ENCODE measurements at regions not wholly inside any gene's neighbourhood (a gene's known extent, or its start where the extent isn't known, plus 50 kb on each side); places are given as distances from the start of the nearest gene placed in this dataset.

GRCh38 chr13:34107806-34108205 is 289.9 kb downstream of the RFC3 start:
- intact Hi-C loops (cut with micrococcal nuclease): no loop called here

- intact Hi-C loops (cut with micrococcal nuclease): no loop called here
Measured at GRCh38 chr13:34108410-34108809, 290.5 kb downstream of the RFC3 start.

- intact Hi-C loops (cut with micrococcal nuclease): no loop called here
Measured at GRCh38 chr13:34114581-34114980, 296.6 kb downstream of the RFC3 start.

- intact Hi-C loops (cut with micrococcal nuclease): no loop called here
Measured at GRCh38 chr13:34116651-34117050, 298.7 kb downstream of the RFC3 start.

- intact Hi-C loops (cut with micrococcal nuclease): no loop called here
Measured at GRCh38 chr13:34124666-34125306, 306.8 kb downstream of the RFC3 start.

GRCh38 chr13:34127523-34127922 is 309.6 kb downstream of the RFC3 start:
- intact Hi-C loops (cut with micrococcal nuclease): no loop called here

- intact Hi-C loops (cut with micrococcal nuclease): no loop called here
Measured at GRCh38 chr13:34128661-34129060, 310.7 kb downstream of the RFC3 start.

- intact Hi-C loops (cut with micrococcal nuclease): no loop called here
Measured at GRCh38 chr13:34129436-34129835, 311.5 kb downstream of the RFC3 start.

- intact Hi-C loops (cut with micrococcal nuclease): no loop called here
Measured at GRCh38 chr13:34137200-34137599, 319.3 kb downstream of the RFC3 start.

- intact Hi-C loops (cut with micrococcal nuclease): no loop called here
Measured at GRCh38 chr13:34139660-34140227, 321.8 kb downstream of the RFC3 start.

GRCh38 chr13:34143637-34144036 is 325.7 kb downstream of the RFC3 start:
- intact Hi-C loops (cut with micrococcal nuclease): no loop called here

GRCh38 chr13:34144142-34144541 is 326.2 kb downstream of the RFC3 start:
- intact Hi-C loops (cut with micrococcal nuclease): no loop called here

- intact Hi-C loops (cut with micrococcal nuclease): no loop called here
Measured at GRCh38 chr13:34145061-34145460, 327.1 kb downstream of the RFC3 start.

- intact Hi-C loops (cut with micrococcal nuclease): no loop called here
Measured at GRCh38 chr13:34148359-34148758, 330.4 kb downstream of the RFC3 start.

- intact Hi-C loops (cut with micrococcal nuclease): loop anchor here (10.0 kb wide), 1 partner anchor 947 kb away; no protein-coding TSS in a partner anchor
Measured at GRCh38 chr13:34151885-34152284, 333.9 kb downstream of the RFC3 start.

- intact Hi-C loops (cut with micrococcal nuclease): loop anchor here (10.0 kb wide), 1 partner anchor 948 kb away; no protein-coding TSS in a partner anchor
Measured at GRCh38 chr13:34152409-34152808, 334.5 kb downstream of the RFC3 start.

- intact Hi-C loops (cut with micrococcal nuclease): loop anchor here (10.0 kb wide), 1 partner anchor 948 kb away; no protein-coding TSS in a partner anchor
Measured at GRCh38 chr13:34152996-34153395, 335.0 kb downstream of the RFC3 start.

GRCh38 chr13:34153428-34154180 is 335.7 kb downstream of the RFC3 start:
- intact Hi-C loops (cut with micrococcal nuclease): loop anchor here (10.0 kb wide), 1 partner anchor 949 kb away; no protein-coding TSS in a partner anchor

GRCh38 chr13:34155931-34156607 is 338.1 kb downstream of the RFC3 start:
- intact Hi-C loops (cut with micrococcal nuclease): loop anchor here (2.0 to 10.0 kb wide), 6 partner anchors 613 to 1839 kb away; partner anchors contain the start of genes BRCA2, NBEA and ZAR1L

GRCh38 chr13:34156841-34157365 is 339.0 kb downstream of the RFC3 start:
- intact Hi-C loops (cut with micrococcal nuclease): loop anchor here (1.0 to 10.0 kb wide), 7 partner anchors 339 to 1840 kb away; partner anchors contain the start of genes BRCA2, NBEA, RFC3 and ZAR1L

- intact Hi-C loops (cut with micrococcal nuclease): loop anchor here (5.0 to 10.0 kb wide), 5 partner anchors 782 to 1843 kb away; partner anchors contain the start of genes BRCA2, NBEA and ZAR1L
Measured at GRCh38 chr13:34159946-34160345, 342.0 kb downstream of the RFC3 start.

Measured in T-helper 1 cell treated with Interleukin-12 subunit alpha and Interleukin-12 subunit beta and Interleukin-4 antibody, amounts not matched to agents 30 ng/mL and 1 ng/mL, for 36 hours (primary cell).